Breast epithelium (tissue), 3 donors: ENCODE measurements at regions not wholly inside any gene's neighbourhood (a gene's known extent, or its start where the extent isn't known, plus 50 kb on each side); places are given as distances from the start of the nearest gene placed in this dataset.

Source experiments
- CTCF ChIP-seq, 3 donors: fragments of 450-650 bp; IDR thresholded peaks; one replicate each; pipeline ENCODE4 v1.5.1; 2016 to 2017; ENCODE audit warnings: antibody characterized with exemption in 3 of 3, mild to moderate bottlenecking in 3 of 3, moderate library complexity in 3 of 3
- POLR2A ChIP-seq: fragments of 450-650 bp; IDR thresholded peaks from one replicate; pipeline ENCODE4 v1.6.1; 2016; ENCODE audit warnings: antibody characterized with exemption, mild to moderate bottlenecking, moderate library complexity
- POLR2AphosphoS5 ChIP-seq, 3 donors: sonication (generic); formaldehyde crosslinking; IDR thresholded peaks; one replicate each; pipeline ENCODE4 v1.6.1; 2017; ENCODE audit warnings: antibody characterized with exemption in 3 of 3

DNA sequence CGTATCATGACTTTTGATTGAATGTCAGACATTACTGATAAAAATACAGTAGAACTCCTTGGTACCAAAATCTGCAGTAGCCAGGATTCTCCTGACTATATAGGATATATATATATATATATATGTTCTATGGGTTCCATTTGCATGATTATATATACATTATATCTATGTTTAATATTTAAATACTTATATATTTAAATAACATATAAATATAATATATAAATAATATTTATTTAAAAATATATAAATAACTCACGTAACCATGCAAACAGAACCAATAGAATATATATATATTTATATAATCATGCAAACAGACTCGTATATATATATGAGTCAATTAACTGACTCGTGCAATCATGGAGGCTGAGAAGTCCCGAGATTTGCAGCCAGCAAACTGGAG lies 278.8 kb upstream of the PLXNA2 start:
- TF ChIP-seq POLR2A, result no peak
- TF ChIP-seq CTCF (IDR thresholded peaks at IDR 0.05), result no peak
- no peak for TF ChIP-seq POLR2AphosphoS5 (IDR thresholded peaks at IDR 0.05)
